ENCODE measurements at regions not wholly inside any gene's neighbourhood (a gene's known extent, or its start where the extent isn't known, plus 50 kb on each side); places are given as distances from the start of the nearest gene placed in this dataset.

- TF ChIP-seq BACH2 (CRISPR knock-in tag; IDR thresholded peaks at IDR 0.05; ENCODE audit: borderline replicate concordance) (no peak), OSR1 (CRISPR knock-in tag; IDR thresholded peaks at IDR 0.05) (no peak), ARNTL (CRISPR knock-in tag; IDR thresholded peaks at IDR 0.05; ENCODE audit: borderline replicate concordance, low read depth) (no peak)
Measured at GRCh38 chr2:67938053-67938452, 124.8 kb downstream of the C1D start (continued).

GRCh38 chr2:67945056-67945455 is 117.7 kb downstream of the C1D start:
- ATAC-seq, result no peak
- no peak for TF ChIP-seq RARB (CRISPR knock-in tag; IDR thresholded peaks at IDR 0.05)
- no peak for TF ChIP-seq SNAI2 (CRISPR knock-in tag; IDR thresholded peaks at IDR 0.05)
- TF ChIP-seq ARNTL (CRISPR knock-in tag; IDR thresholded peaks at IDR 0.05; ENCODE audit: borderline replicate concordance, low read depth), result no peak
- no peak for TF ChIP-seq CSDC2 (CRISPR knock-in tag; IDR thresholded peaks at IDR 0.05)
- no peak for TF ChIP-seq GLIS3 (CRISPR knock-in tag; IDR thresholded peaks at IDR 0.05)
- no peak for TF ChIP-seq ZNF70 (CRISPR knock-in tag; IDR thresholded peaks at IDR 0.05)
- TF ChIP-seq ESRRG (CRISPR knock-in tag; IDR thresholded peaks at IDR 0.05), result no peak
- TF ChIP-seq TSHZ2 (CRISPR knock-in tag; IDR thresholded peaks at IDR 0.05), result no peak
- no peak for TF ChIP-seq TCF4 (CRISPR knock-in tag; IDR thresholded peaks at IDR 0.05; ENCODE audit: borderline replicate concordance)
- no peak for TF ChIP-seq PPARA (CRISPR knock-in tag; IDR thresholded peaks at IDR 0.05; ENCODE audit: borderline replicate concordance)

GRCh38 chr2:67945940-67946339 is 116.9 kb downstream of the C1D start:
- TF ChIP-seq BACH2 (CRISPR knock-in tag; IDR thresholded peaks at IDR 0.05; ENCODE audit: borderline replicate concordance) (no peak), SNAI2 (CRISPR knock-in tag; IDR thresholded peaks at IDR 0.05) (no peak), ZFP30 (CRISPR knock-in tag; IDR thresholded peaks at IDR 0.05) (no peak), ZNF565 (CRISPR knock-in tag; conservative IDR thresholded peaks at IDR 0.05; ENCODE audit: low read depth) (no peak), CSDC2 (CRISPR knock-in tag; IDR thresholded peaks at IDR 0.05) (no peak), PPARA (CRISPR knock-in tag; IDR thresholded peaks at IDR 0.05; ENCODE audit: borderline replicate concordance) (no peak), OSR1 (CRISPR knock-in tag; IDR thresholded peaks at IDR 0.05) (no peak), ESRRG (CRISPR knock-in tag; IDR thresholded peaks at IDR 0.05) (no peak), CREB5 (CRISPR knock-in tag; IDR thresholded peaks at IDR 0.05; ENCODE audit: low read depth) (no peak), POU6F1 (CRISPR knock-in tag; IDR thresholded peaks at IDR 0.05; ENCODE audit: borderline replicate concordance, low read depth) (no peak), ARNTL (CRISPR knock-in tag; IDR thresholded peaks at IDR 0.05; ENCODE audit: borderline replicate concordance, low read depth) (no peak), ZFP3 (CRISPR knock-in tag; IDR thresholded peaks at IDR 0.05) (no peak), TOX (CRISPR knock-in tag; IDR thresholded peaks at IDR 0.05; ENCODE audit: borderline replicate concordance) (no peak), PATZ1 (CRISPR knock-in tag; IDR thresholded peaks at IDR 0.05; ENCODE audit: borderline replicate concordance) (no peak), GLIS3 (CRISPR knock-in tag; IDR thresholded peaks at IDR 0.05) (no peak)
- ATAC-seq, result no peak

- no peak for ATAC-seq
- TF ChIP-seq ISL1 (CRISPR knock-in tag; IDR thresholded peaks at IDR 0.05) (no peak), POU6F1 (CRISPR knock-in tag; IDR thresholded peaks at IDR 0.05; ENCODE audit: borderline replicate concordance, low read depth) (no peak), ZFP30 (CRISPR knock-in tag; IDR thresholded peaks at IDR 0.05) (no peak), TSHZ2 (CRISPR knock-in tag; IDR thresholded peaks at IDR 0.05) (no peak), ZC3H10 (CRISPR knock-in tag; IDR thresholded peaks at IDR 0.05) (no peak), ZNF8 (CRISPR knock-in tag; IDR thresholded peaks at IDR 0.05) (no peak), PATZ1 (CRISPR knock-in tag; IDR thresholded peaks at IDR 0.05; ENCODE audit: borderline replicate concordance) (no peak), ESRRG (CRISPR knock-in tag; IDR thresholded peaks at IDR 0.05) (no peak), GLIS3 (CRISPR knock-in tag; IDR thresholded peaks at IDR 0.05) (no peak)
Measured at GRCh38 chr2:67948057-67948456, 114.7 kb downstream of the C1D start.
